Nephron (organoid): ENCODE measurements at regions not wholly inside any gene's neighbourhood (a gene's known extent, or its start where the extent isn't known, plus 50 kb on each side); places are given as distances from the start of the nearest gene placed in this dataset.

Source experiments
- H3K27ac Mint-ChIP-seq, 3 experiments: 2 replicates each; pipeline ENCODE4 v1.8.0; 2020; ENCODE audit warnings: mixed read lengths in 3 of 3, mild to moderate bottlenecking in 2 of 3, moderate library complexity in 1 of 3
- H3K27me3 Mint-ChIP-seq: 2 replicates; pipeline ENCODE4 v1.8.0; 2021; ENCODE audit warnings: low read depth, mild to moderate bottlenecking, moderate library complexity, mixed read lengths
- H3K36me3 Mint-ChIP-seq: 2 replicates; pipeline ENCODE4 v1.8.0; 2020; ENCODE audit warnings: low read depth, mixed read lengths
- H3K4me1 Mint-ChIP-seq: 2 replicates; pipeline ENCODE4 v1.8.0; 2020; ENCODE audit warnings: mixed read lengths
- H3K4me3 Mint-ChIP-seq, 3 experiments: 2 replicates each; pipeline ENCODE4 v1.8.0; 2020; ENCODE audit warnings: mild to moderate bottlenecking in 3 of 3, mixed read lengths in 3 of 3, moderate library complexity in 2 of 3
- H3K9me3 Mint-ChIP-seq: 2 replicates; pipeline ENCODE4 v1.8.0; 2020; ENCODE audit warnings: mixed read lengths
- CTCF ChIP-seq, 3 experiments: fragments of 200-600 bp; sonication (generic); IDR thresholded peaks; one replicate each; pipeline ENCODE4 v1.5.0; 2021; ENCODE audit warnings: antibody characterized with exemption in 3 of 3; ENCODE audit not compliant: unreplicated experiment in 3 of 3

DNA sequence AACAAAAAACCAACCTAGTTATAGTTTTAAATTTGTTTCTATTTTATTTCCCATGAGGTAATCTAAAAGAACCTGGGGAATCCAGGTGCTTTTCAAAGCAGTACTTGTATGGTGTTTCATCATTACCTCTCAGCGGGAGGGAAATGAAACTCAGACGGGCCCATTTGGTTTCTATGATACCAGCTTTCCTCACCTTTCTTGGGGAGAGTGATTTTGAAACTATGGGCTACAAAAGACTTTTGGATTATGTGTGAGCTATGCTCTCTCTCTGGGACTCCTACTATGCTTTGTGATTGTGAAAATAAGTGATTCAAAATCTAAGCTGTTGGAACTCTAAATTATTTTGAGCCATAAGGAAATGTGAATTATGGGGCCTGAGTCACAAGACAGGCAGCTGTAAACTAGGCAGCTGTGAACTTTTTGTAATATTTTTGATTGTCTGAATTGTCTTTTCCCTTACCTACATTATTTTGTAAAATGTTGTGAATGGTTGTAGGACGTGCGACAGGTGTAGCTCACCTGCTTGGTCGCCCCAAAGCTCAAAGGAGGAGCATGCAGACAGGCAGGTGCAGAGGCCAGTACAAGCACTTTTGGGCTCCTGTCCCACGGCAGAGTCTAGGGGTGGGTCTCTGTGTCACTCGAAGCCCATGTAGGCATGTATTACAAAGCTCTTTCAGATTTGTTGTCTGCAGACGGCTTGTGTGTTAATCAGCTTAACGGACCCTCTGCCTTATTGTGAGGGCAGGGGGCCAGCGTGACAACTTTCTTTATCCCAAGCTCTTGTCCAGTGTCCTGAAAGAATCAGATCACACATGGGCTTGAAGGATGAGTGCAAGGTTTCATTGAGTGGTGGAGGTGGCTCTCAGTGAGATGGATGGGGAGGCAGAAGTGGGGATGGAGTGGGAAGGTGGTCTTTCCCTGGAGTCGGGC is 64.8 kb upstream of the BACH1 start:
- Mint-ChIP-seq H3K9me3 (no peaks in the 10 kb centered on the region), H3K27me3 (peaks cover 3% of the 10 kb centered on the region), H3K27ac (no peak overlapping the region), H3K4me1 (peaks cover 7% of the 10 kb centered on the region), H3K4me3 (no peak overlapping the region), H3K36me3 (no peaks in the 10 kb centered on the region)
- TF ChIP-seq CTCF (IDR thresholded peaks at IDR 0.05; ENCODE audit: unreplicated experiment in 3 of 3), result no peak

DNA sequence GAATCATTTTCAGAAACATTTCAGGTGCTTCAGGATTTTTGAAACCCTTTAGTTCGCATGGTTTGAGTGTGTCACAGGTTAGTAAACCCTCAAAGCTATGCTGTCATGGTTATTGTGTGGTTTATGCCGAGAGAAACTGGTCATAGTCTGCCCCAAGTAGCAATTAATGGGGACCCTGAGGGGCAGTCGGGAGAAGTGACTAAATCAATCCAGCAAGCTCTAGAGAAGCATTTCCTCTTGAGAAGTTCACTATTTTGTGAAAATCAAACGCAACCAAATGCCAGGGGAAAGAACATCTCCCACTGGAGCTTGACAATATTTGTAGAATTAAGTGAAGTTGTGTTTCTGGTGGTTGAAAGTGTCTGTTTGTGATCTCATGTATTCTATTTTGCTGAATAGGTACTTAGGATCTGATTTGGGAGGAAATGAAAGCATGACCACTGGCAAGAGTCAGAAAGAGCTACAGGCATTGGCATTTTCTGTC is 63.0 kb upstream of the BACH1 start:
- Mint-ChIP-seq H3K4me3 (no peak overlapping the region), H3K4me1 (peaks cover 7% of the 10 kb centered on the region), H3K27ac (no peak overlapping the region), H3K36me3 (no peaks in the 10 kb centered on the region), H3K9me3 (no peaks in the 10 kb centered on the region), H3K27me3 (peaks cover 3% of the 10 kb centered on the region)
- no peak for TF ChIP-seq CTCF (IDR thresholded peaks at IDR 0.05; ENCODE audit: unreplicated experiment in 3 of 3)

DNA sequence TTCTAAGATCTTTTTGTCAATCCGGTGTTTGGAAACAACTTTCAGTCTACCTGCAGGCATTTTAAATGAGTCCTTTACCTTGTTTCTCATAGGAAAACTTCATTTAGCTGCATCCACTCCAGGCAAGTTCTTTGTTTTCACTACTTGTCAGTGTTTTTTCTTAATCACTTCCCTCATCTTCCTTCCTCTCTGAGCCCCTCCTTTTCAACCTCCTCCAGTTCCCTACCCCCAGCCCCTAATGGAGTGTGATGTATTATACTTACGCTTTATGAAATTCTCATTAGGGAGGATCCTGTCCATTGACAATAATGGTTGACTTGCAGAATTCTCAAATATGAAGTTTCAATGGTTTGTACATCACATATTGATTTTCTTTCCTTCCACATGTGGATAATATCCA is 62.5 kb upstream of the BACH1 start:
- Mint-ChIP-seq H3K4me3 (no peak overlapping the region), H3K9me3 (no peaks in the 10 kb centered on the region), H3K4me1 (peaks cover 7% of the 10 kb centered on the region), H3K27ac (no peak overlapping the region), H3K36me3 (no peaks in the 10 kb centered on the region), H3K27me3 (peaks cover 3% of the 10 kb centered on the region)
- TF ChIP-seq CTCF (IDR thresholded peaks at IDR 0.05; ENCODE audit: unreplicated experiment in 3 of 3), result no peak

- peaks cover 7% of the 10 kb centered on the region for H3K4me1 Mint-ChIP-seq
- no peak for TF ChIP-seq CTCF (IDR thresholded peaks at IDR 0.05; ENCODE audit: unreplicated experiment in 3 of 3)
- no peaks in the 10 kb centered on the region for H3K36me3 Mint-ChIP-seq
- H3K27ac Mint-ChIP-seq, result peak overlapping the region in 1 of 3 experiments; percentile 28
- peaks cover 3% of the 10 kb centered on the region for H3K27me3 Mint-ChIP-seq
- H3K9me3 Mint-ChIP-seq, result no peaks in the 10 kb centered on the region
- H3K4me3 Mint-ChIP-seq, result no peak overlapping the region
Measured at GRCh38 chr21:29237110-29238052, 61.3 kb upstream of the BACH1 start.

GRCh38 chr21:29238053-29238966 is 60.4 kb upstream of the BACH1 start:
- Mint-ChIP-seq H3K36me3 (no peaks in the 10 kb centered on the region), H3K27ac (no peak overlapping the region), H3K9me3 (no peaks in the 10 kb centered on the region), H3K27me3 (peaks cover 3% of the 10 kb centered on the region), H3K4me1 (peaks cover 7% of the 10 kb centered on the region), H3K4me3 (no peak overlapping the region)
- no peak for TF ChIP-seq CTCF (IDR thresholded peaks at IDR 0.05; ENCODE audit: unreplicated experiment in 3 of 3)
